ENCODE measurements at regions not wholly inside any gene's neighbourhood (a gene's known extent, or its start where the extent isn't known, plus 50 kb on each side); places are given as distances from the start of the nearest gene placed in this dataset.
"Not testable (repeated sequence)": the region's sequence is repeated elsewhere in the genome, so short reads cannot be mapped to it uniquely, and the experiment has no call there.

GRCh38 chr3:103126115-103126514, 691.3 kb downstream of the ZPLD1 start:
- POLR2A ChIA-PET: no interaction called here
- CTCF ChIA-PET: no interaction called here

DNA sequence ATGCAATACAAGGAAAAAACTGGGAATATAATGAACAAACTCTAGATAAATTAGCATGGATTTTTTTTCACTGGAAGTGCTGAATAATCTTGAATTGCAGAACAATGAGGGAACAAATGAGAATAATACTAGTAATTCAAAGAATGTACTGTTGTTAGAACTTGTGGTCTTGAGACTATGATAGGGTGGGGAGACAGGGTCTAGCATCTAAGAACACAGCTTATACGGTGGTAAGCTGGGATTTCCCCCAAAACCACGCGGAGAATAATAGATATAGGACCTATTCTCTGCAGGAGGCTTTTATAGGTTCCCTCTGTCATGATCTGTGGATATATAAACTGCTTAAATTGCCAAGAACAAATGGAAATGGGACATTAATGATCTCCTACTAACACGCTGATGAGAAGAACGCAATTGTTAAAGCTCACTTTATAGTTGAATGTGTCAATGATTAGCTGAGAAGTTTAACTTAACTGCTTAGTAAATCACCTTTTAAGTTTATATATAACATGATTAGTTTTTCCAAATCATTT, 692.3 kb downstream of the ZPLD1 start:
- POLR2A ChIA-PET: no interaction called here
- CTCF ChIA-PET: no interaction called here

- CTCF ChIA-PET: no interaction called here
- POLR2A ChIA-PET: no interaction called here
These were observed 692.9 kb downstream of the ZPLD1 start for GRCh38 chr3:103127737-103128136.

- ChIA-PET POLR2A (no interaction called here), CTCF (no interaction called here)
These were observed 699.4 kb downstream of the ZPLD1 start for GRCh38 chr3:103134023-103134724.

- ChIA-PET POLR2A (no interaction called here), CTCF (no interaction called here)
These were observed 701.8 kb downstream of the ZPLD1 start for GRCh38 chr3:103136621-103137020.

- CTCF ChIA-PET: no interaction called here
- POLR2A ChIA-PET: no interaction called here
These were observed 703.0 kb downstream of the ZPLD1 start for GRCh38 chr3:103137830-103138229.

GRCh38 chr3:103158183-103158582, 723.4 kb downstream of the ZPLD1 start:
- ChIA-PET CTCF (no interaction called here), POLR2A (no interaction called here)

- ChIA-PET POLR2A (no interaction called here), CTCF (no interaction called here)
These were observed 732.1 kb downstream of the ZPLD1 start for GRCh38 chr3:103166890-103167289.

- ChIA-PET POLR2A (no interaction called here), CTCF (no interaction called here)
These were observed 733.0 kb downstream of the ZPLD1 start for GRCh38 chr3:103167850-103168249.

- POLR2A ChIA-PET: no interaction called here
These were observed 734.5 kb downstream of the ZPLD1 start for GRCh38 chr3:103169289-103169688.

GRCh38 chr3:103170651-103171050, 735.8 kb downstream of the ZPLD1 start:
- ChIA-PET CTCF (no interaction called here), POLR2A (no interaction called here)

More at GRCh38 chr3:103169289-103169688, 734.5 kb downstream of the ZPLD1 start:
- CTCF ChIA-PET: no interaction called here

DNA sequence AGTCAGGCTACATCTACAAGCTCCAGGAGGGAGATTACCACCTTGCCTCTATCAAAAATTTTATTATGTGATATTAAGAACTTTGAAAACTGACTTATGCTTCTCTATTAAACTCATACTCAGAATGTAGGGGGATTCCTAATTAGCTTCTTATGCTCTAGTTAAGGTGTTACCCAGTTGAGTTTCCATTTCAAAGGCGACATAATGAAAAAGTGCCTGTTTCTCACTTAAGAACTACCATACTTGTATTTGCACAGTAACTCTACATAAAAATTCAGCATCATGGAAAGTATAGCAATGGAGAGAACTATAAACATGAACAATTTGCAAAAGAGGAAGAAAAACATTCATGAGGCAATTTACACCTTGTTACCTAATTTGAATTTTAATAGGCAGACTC, 739.1 kb downstream of the ZPLD1 start:
- CTCF ChIA-PET: no interaction called here
- POLR2A ChIA-PET: no interaction called here

DNA sequence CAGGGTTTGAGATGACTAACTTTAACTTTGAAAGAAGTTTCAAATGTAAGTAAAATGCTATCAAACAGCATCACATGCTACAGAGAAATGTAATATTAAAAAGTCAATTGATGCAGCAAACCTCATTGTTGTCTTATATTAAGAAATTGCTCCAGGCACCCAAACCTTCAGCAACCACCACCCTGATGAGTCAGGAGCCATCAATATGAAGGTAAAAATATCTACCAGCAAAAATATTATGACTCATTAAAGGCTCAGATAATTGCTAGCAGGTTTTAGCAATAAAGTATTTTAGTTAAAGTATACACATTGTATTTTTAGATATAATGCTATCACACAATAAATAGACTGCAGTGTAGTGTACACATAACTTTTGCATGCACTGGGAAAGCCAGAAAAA, 746.3 kb downstream of the ZPLD1 start:
- ChIA-PET CTCF (no interaction called here), POLR2A (no interaction called here)

DNA sequence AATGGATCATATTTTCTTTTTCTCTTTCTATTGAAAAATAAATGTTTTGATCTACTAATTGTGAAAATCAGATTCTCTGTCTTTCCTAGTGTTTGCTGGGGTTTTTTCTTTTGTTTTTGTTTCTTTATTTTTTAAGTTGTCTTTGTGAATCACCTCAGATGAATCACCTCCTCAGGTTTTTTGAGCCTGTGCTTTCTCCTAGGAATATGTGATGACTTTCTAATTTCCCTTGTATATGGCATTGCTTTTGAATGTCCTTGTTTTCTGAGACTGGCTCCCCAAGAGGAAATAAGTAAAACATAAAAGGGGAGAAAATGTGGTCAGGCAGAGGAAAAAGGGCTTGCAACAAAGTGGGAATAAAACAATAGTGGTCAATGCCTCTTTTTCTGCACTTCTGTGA, 750.0 kb downstream of the ZPLD1 start:
- CTCF ChIA-PET: no interaction called here

DNA sequence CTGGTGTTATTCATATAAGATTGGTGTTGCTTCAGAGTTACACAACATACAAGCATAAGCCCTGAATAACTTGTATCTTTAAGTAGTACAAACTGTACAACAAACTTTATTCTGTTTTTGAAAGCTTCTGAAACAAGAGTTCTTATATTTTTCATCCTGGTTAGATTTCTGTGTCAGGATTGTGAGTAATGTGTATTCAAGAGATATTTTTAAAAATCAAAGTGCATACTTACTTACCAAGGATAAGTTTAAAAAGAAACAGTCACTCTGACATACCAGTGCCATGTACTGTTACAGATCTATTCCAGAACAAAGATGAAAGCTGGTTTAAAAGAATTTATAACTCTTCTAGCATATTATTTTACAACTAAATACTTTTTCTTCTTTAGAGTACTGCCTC, 755.1 kb downstream of the ZPLD1 start:
- CTCF ChIA-PET: no interaction called here
- POLR2A ChIA-PET: no interaction called here

More for the DNA sequence above, 750.0 kb downstream of the ZPLD1 start:
- POLR2A ChIA-PET: no interaction called here

DNA sequence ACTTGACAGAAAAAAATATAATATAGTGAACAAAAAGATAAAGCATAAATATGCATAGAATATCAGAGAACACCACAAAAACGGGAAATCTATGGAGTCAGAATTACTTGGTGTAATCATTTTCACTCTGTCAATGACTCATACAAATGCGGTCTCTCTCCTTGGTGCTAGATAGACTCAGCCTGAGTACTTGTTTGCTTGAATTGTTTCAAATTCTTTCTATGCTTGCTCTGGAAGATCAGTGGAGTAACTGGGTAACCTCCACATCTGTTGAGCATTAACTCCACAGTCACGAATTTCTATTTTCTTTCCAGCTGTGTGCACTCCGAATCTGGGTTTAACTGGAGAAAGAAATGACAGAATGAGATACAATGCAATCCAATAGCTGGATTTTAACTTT, 760.4 kb downstream of the ZPLD1 start:
- ChIA-PET CTCF (no interaction called here), POLR2A (no interaction called here)

- ChIA-PET CTCF (no interaction called here), POLR2A (no interaction called here)
These were observed 768.6 kb downstream of the ZPLD1 start for GRCh38 chr3:103203441-103203840.

GRCh38 chr3:103210583-103210982, 775.8 kb downstream of the ZPLD1 start:
- CTCF ChIA-PET: no interaction called here
- POLR2A ChIA-PET: no interaction called here

GRCh38 chr3:103218146-103218545, 783.3 kb downstream of the ZPLD1 start:
- POLR2A ChIA-PET: no interaction called here
- CTCF ChIA-PET: no interaction called here

- ChIA-PET CTCF (no interaction called here), POLR2A (no interaction called here)
These were observed 784.0 kb downstream of the ZPLD1 start for GRCh38 chr3:103218793-103219192.

DNA sequence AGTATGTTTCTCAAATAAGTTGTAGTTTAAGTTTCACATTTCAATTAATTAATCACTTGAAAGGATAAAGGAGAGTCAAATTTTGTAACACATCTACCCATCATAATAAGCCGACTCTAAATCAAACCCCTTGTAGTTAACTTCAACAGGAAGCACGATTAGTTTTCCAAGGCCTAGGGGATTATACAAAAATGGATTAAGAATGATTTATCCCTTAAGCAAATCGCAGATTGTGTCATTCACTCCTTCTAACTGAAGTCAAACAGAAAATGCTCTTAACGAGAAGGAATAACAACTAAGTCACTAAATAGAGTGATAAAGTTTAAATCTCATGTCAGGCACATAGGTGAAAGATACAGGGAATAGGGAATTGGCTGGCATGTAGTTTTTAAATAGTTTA, 792.8 kb downstream of the ZPLD1 start:
- ChIA-PET CTCF (interaction anchor here (0.6 kb wide), 1 partner anchor 263 kb away, joined by 4 read pairs; no protein-coding TSS in a partner anchor), POLR2A (no interaction called here)

DNA sequence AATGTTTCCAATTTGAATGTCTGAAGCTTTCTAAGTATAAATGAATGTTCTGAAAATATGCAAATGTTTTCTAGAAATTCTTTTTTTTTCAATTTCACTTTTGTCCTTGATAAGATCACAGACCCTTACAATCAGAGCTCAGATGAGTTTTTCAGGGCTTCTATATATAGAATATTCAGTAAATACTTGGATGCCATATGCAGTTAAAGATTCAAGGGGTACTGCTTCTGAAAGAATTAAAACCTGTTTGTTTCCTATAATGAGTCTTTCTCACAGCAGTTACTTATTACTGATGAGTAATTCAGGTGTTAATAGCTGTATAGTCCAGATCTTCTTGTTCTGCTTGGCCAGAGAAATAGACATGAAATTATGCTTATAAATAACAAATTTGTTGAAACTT, 812.6 kb downstream of the ZPLD1 start:
- ChIA-PET POLR2A (no interaction called here), CTCF (no interaction called here)

- CTCF ChIA-PET, POLR2A ChIA-PET: not testable (repeated sequence)
These were observed 820.0 kb downstream of the ZPLD1 start for GRCh38 chr3:103254827-103255226.

Measured in activated CD8-positive, alpha-beta memory T cell treated with anti-CD3 and anti-CD28 coated beads for 36 hours (primary cell).